OCI-LY3 (cell line): ENCODE measurements at regions not wholly inside any gene's neighbourhood (a gene's known extent, or its start where the extent isn't known, plus 50 kb on each side); places are given as distances from the start of the nearest gene placed in this dataset.

ENCODE experiments used
- H2AFZ ChIP-seq: fragments of 200-600, 300-600 bp; shearing (Covaris generic); 2 replicates; pipeline ENCODE4 v1.6.0; 2014; ENCODE audit warnings: antibody characterized with exemption, low read depth, low read length
- H3K27ac ChIP-seq: fragments of 200-600, 300-600 bp; sonication (generic); 2 replicates; pipeline ENCODE4 v1.5.1; 2014; ENCODE audit warnings: mild to moderate bottlenecking, low read length, moderate library complexity, mixed read lengths
- H3K27me3 ChIP-seq: fragments of 200-600, 300-600 bp; sonication (generic); 2 replicates; pipeline ENCODE4 v1.6.1; 2014; ENCODE audit warnings: low read depth, low read length, mixed read lengths
- H3K36me3 ChIP-seq: fragments of 200-600, 300-600 bp; sonication (generic); replicated peaks from 2 replicates; pipeline ENCODE3; 2014; ENCODE audit warnings: low read depth, low read length, mixed read lengths
- H3K4me1 ChIP-seq: fragments of 300-600, 200-600 bp; sonication (generic); 2 replicates; pipeline ENCODE4 v1.6.1; 2014; ENCODE audit warnings: low read length, mixed read lengths
- H3K4me2 ChIP-seq: fragments of 200-600, 300-600 bp; sonication (generic); 2 replicates; pipeline ENCODE4 v1.6.1; 2014; ENCODE audit warnings: low read length, mixed read lengths
- H3K4me3 ChIP-seq: fragments of 300-600, 200-600 bp; sonication (generic); 2 replicates; pipeline ENCODE4 v1.5.1; 2014; ENCODE audit warnings: antibody characterized with exemption, mild to moderate bottlenecking, low read length, moderate library complexity
- H3K79me2 ChIP-seq: fragments of 300-600, 200-600 bp; shearing (Covaris generic); 2 replicates; pipeline ENCODE4 v1.6.1; 2014; ENCODE audit warnings: mild to moderate bottlenecking, low read length, mixed read lengths
- H3K9ac ChIP-seq: fragments of 300-600, 200-600 bp; shearing (Covaris generic); 2 replicates; pipeline ENCODE4 v1.6.0; 2014; ENCODE audit warnings: mild to moderate bottlenecking, low read length, moderate library complexity
- H3K9me3 ChIP-seq: fragments of 200-600, 300-600 bp; shearing (Covaris generic); 2 replicates; pipeline ENCODE4 v1.6.1; 2014; ENCODE audit warnings: low read length, mixed read lengths; ENCODE audit not compliant: insufficient read depth
- H4K20me1 ChIP-seq: fragments of 200-600, 300-600 bp; sonication (generic); 2 replicates; pipeline ENCODE4 v1.6.1; 2016; ENCODE audit warnings: low read length, mixed read lengths; ENCODE audit not compliant: insufficient read depth
- CTCF ChIP-seq: fragments of 200-600, 300-600 bp; sonication (generic); IDR thresholded peaks from 2 replicates; pipeline ENCODE4 v1.5.1; 2014; ENCODE audit warnings: antibody characterized with exemption, low read length, low read depth
- EZH2phosphoT487 ChIP-seq: fragments of 200-600 bp; shearing (Covaris generic); IDR thresholded peaks from 2 replicates; pipeline ENCODE4 v1.6.1; 2018; ENCODE audit warnings: antibody characterized with exemption, mixed run types, low read depth

GRCh38 chr6:8707369-8707768 lies 272.0 kb upstream of the SLC35B3 start:
- H3K4me2 ChIP-seq: no peak overlapping the region
- no peaks in the 10 kb centered on the region for H3K79me2 ChIP-seq
- H3K9ac ChIP-seq: no peak overlapping the region
- no peaks in the 10 kb centered on the region for H3K4me1 ChIP-seq
- H3K27ac ChIP-seq: no peak overlapping the region
- no peak overlapping the region for H3K4me3 ChIP-seq
- H3K36me3 ChIP-seq: no peaks in the 10 kb centered on the region
- H4K20me1 ChIP-seq: no peaks in the 10 kb centered on the region
- H2AFZ ChIP-seq: no peak overlapping the region
- TF ChIP-seq CTCF: no peak
- TF ChIP-seq EZH2phosphoT487: no peak
- no peaks in the 10 kb centered on the region for H3K27me3 ChIP-seq
- no peaks in the 10 kb centered on the region for H3K9me3 ChIP-seq

- Histone ChIP-seq H4K20me1 (no peaks in the 10 kb centered on the region), H3K79me2 (no peaks in the 10 kb centered on the region), H3K9ac (no peak overlapping the region), H3K36me3 (no peaks in the 10 kb centered on the region), H3K9me3 (no peaks in the 10 kb centered on the region), H3K4me2 (no peak overlapping the region), H3K27me3 (no peaks in the 10 kb centered on the region), H3K4me1 (no peaks in the 10 kb centered on the region), H2AFZ (no peak overlapping the region), H3K4me3 (no peak overlapping the region), H3K27ac (no peak overlapping the region)
- TF ChIP-seq CTCF (no peak), EZH2phosphoT487 (no peak)
Measured at GRCh38 chr6:8705435-8706020, 270.2 kb upstream of the SLC35B3 start.

GRCh38 chr6:8703059-8703458 lies 267.7 kb upstream of the SLC35B3 start:
- Histone ChIP-seq H3K36me3 (no peaks in the 10 kb centered on the region), H3K4me3 (no peak overlapping the region), H3K4me2 (no peak overlapping the region), H2AFZ (no peak overlapping the region), H3K4me1 (no peaks in the 10 kb centered on the region), H3K27me3 (no peaks in the 10 kb centered on the region), H3K79me2 (no peaks in the 10 kb centered on the region), H4K20me1 (no peaks in the 10 kb centered on the region), H3K9me3 (no peaks in the 10 kb centered on the region), H3K9ac (no peak overlapping the region), H3K27ac (no peak overlapping the region)
- TF ChIP-seq CTCF (no peak), EZH2phosphoT487 (no peak)

- TF ChIP-seq EZH2phosphoT487 (no peak), CTCF (no peak)
- Histone ChIP-seq H3K36me3 (no peaks in the 10 kb centered on the region), H2AFZ (no peak overlapping the region), H3K9me3 (no peaks in the 10 kb centered on the region), H3K27ac (no peak overlapping the region), H3K9ac (no peak overlapping the region), H3K4me3 (no peak overlapping the region), H4K20me1 (no peaks in the 10 kb centered on the region), H3K4me2 (no peak overlapping the region), H3K27me3 (no peaks in the 10 kb centered on the region), H3K4me1 (peaks cover 29% of the 10 kb centered on the region), H3K79me2 (no peaks in the 10 kb centered on the region)
Measured at GRCh38 chr6:8688821-8689220, 253.5 kb upstream of the SLC35B3 start.
